OCI-LY1 (cell line): ENCODE measurements at regions not wholly inside any gene's neighbourhood (a gene's known extent, or its start where the extent isn't known, plus 50 kb on each side); places are given as distances from the start of the nearest gene placed in this dataset.

Experiments
- H2AFZ ChIP-seq: fragments of 200-600 bp; sonication (generic), shearing (Covaris generic); 2 replicates; pipeline ENCODE4 v1.6.0; 2014; ENCODE audit warnings: antibody characterized with exemption, mild to moderate bottlenecking, low read length
- H3F3A ChIP-seq: fragments of 200-600 bp; sonication (generic), shearing (Covaris generic); 2 replicates; pipeline ENCODE4 v1.6.0; 2014; ENCODE audit warnings: mild to moderate bottlenecking, antibody characterized with exemption, low read length, moderate library complexity; ENCODE audit not compliant: insufficient read depth
- H3K27ac ChIP-seq: fragments of 200-600 bp; sonication (generic); 2 replicates; pipeline ENCODE4 v1.5.1; 2014; ENCODE audit warnings: low read length, mixed run types, mild to moderate bottlenecking, low read depth; ENCODE audit not compliant: poor library complexity, severe bottlenecking
- H3K27me3 ChIP-seq: fragments of 200-600 bp; sonication (generic); 2 replicates; pipeline ENCODE4 v1.6.0; 2014; ENCODE audit warnings: antibody characterized with exemption, mild to moderate bottlenecking, low read length, moderate library complexity; ENCODE audit not compliant: insufficient read depth
- H3K36me3 ChIP-seq: fragments of 200-600 bp; sonication (generic); 2 replicates; pipeline ENCODE4 v1.6.1; 2014; ENCODE audit warnings: mild to moderate bottlenecking, antibody characterized with exemption, low read length, moderate library complexity, mixed read lengths; ENCODE audit not compliant: insufficient read depth
- H3K4me1 ChIP-seq: fragments of 200-600 bp; sonication (generic); 2 replicates; pipeline ENCODE4 v1.5.1; 2014; ENCODE audit warnings: mild to moderate bottlenecking, low read length, moderate library complexity; ENCODE audit not compliant: insufficient read depth, severe bottlenecking
- H3K4me2 ChIP-seq: fragments of 200-600 bp; sonication (generic), shearing (Covaris generic); 2 replicates; pipeline ENCODE4 v1.6.1; 2014; ENCODE audit warnings: low read length
- H3K4me3 ChIP-seq: fragments of 200-600 bp; sonication (generic); 2 replicates; pipeline ENCODE4 v1.5.1; 2014; ENCODE audit warnings: low read length, low read depth, mild to moderate bottlenecking, mixed read lengths; ENCODE audit not compliant: poor library complexity, severe bottlenecking
- H3K79me2 ChIP-seq: fragments of 200-600 bp; shearing (Covaris generic); 2 replicates; pipeline ENCODE4 v1.6.1; 2016; ENCODE audit warnings: mixed run types, low read length, mixed read lengths; ENCODE audit not compliant: insufficient read depth
- H3K9ac ChIP-seq: fragments of 200-600 bp; sonication (generic), shearing (Covaris generic); 2 replicates; pipeline ENCODE4 v1.6.1; 2014; ENCODE audit warnings: mild to moderate bottlenecking, low read length, mixed read lengths
- H3K9me2 ChIP-seq: fragments of 200-600 bp; sonication (generic), shearing (Covaris generic); 2 replicates; pipeline ENCODE4 v1.6.1; 2014; ENCODE audit warnings: low read depth, mild to moderate bottlenecking, low read length, mixed read lengths
- H3K9me3 ChIP-seq: fragments of 200-600 bp; shearing (Covaris generic); 2 replicates; pipeline ENCODE4 v1.6.1; 2014; ENCODE audit warnings: low read length, mixed read lengths
- H4K20me1 ChIP-seq: fragments of 200-600 bp; sonication (generic), shearing (Covaris generic); 2 replicates; pipeline ENCODE4 v1.6.0; 2016; ENCODE audit warnings: mild to moderate bottlenecking, low read length; ENCODE audit not compliant: insufficient read depth
- CTCF ChIP-seq: fragments of 200-600 bp; sonication (generic), shearing (Covaris generic); IDR thresholded peaks from 2 replicates; pipeline ENCODE4 v1.5.1; 2017; ENCODE audit warnings: mild to moderate bottlenecking, antibody characterized with exemption, low read length, moderate library complexity, mixed read lengths
- EZH2 ChIP-seq: fragments of 200-600 bp; sonication (generic), shearing (Covaris generic); IDR thresholded peaks from 2 replicates; pipeline ENCODE4 v1.8.0; 2017; ENCODE audit warnings: borderline replicate concordance, mixed run types, mild to moderate bottlenecking, antibody characterized with exemption, low read length, moderate library complexity, mixed read lengths

GRCh38 chr13:91278291-91278690 is 69.2 kb upstream of the MIR17HG start:
- H3K79me2 ChIP-seq, result no peaks in the 10 kb centered on the region
- H3K4me2 ChIP-seq, result no peak overlapping the region
- TF ChIP-seq EZH2, result no peak
- TF ChIP-seq CTCF, result no peak
- H3K9ac ChIP-seq, result no peak overlapping the region
- H3K9me3 ChIP-seq, result no peaks in the 10 kb centered on the region
- H4K20me1 ChIP-seq, result no peaks in the 10 kb centered on the region
- no peaks in the 10 kb centered on the region for H3K27me3 ChIP-seq
- no peaks in the 10 kb centered on the region for H3F3A ChIP-seq
- H3K4me3 ChIP-seq, result no peak overlapping the region
- no peak overlapping the region for H3K27ac ChIP-seq
- no peaks in the 10 kb centered on the region for H3K9me2 ChIP-seq
- no peak overlapping the region for H2AFZ ChIP-seq
- no peaks in the 10 kb centered on the region for H3K4me1 ChIP-seq
- H3K36me3 ChIP-seq, result no peaks in the 10 kb centered on the region

- Histone ChIP-seq H3K79me2 (no peaks in the 10 kb centered on the region), H3K9me2 (no peaks in the 10 kb centered on the region), H4K20me1 (no peaks in the 10 kb centered on the region), H3K27me3 (no peaks in the 10 kb centered on the region), H3K4me1 (no peaks in the 10 kb centered on the region), H3F3A (no peaks in the 10 kb centered on the region), H3K4me3 (no peak overlapping the region), H3K9ac (no peak overlapping the region), H3K27ac (no peak overlapping the region), H2AFZ (no peak overlapping the region), H3K4me2 (no peak overlapping the region), H3K36me3 (no peaks in the 10 kb centered on the region), H3K9me3 (no peaks in the 10 kb centered on the region)
- no peak for TF ChIP-seq EZH2
- no peak for TF ChIP-seq CTCF
Measured at GRCh38 chr13:91278888-91279287, 68.6 kb upstream of the MIR17HG start.

- Histone ChIP-seq H2AFZ (no peak overlapping the region), H3K4me2 (no peak overlapping the region), H3K27ac (no peak overlapping the region), H3K9me3 (no peaks in the 10 kb centered on the region), H3K9ac (no peak overlapping the region), H4K20me1 (no peaks in the 10 kb centered on the region), H3K79me2 (no peaks in the 10 kb centered on the region), H3K36me3 (no peaks in the 10 kb centered on the region), H3F3A (no peaks in the 10 kb centered on the region), H3K27me3 (no peaks in the 10 kb centered on the region), H3K4me3 (no peak overlapping the region), H3K4me1 (no peaks in the 10 kb centered on the region), H3K9me2 (no peaks in the 10 kb centered on the region)
- TF ChIP-seq EZH2 (no peak), CTCF (no peak)
Measured at GRCh38 chr13:91280801-91281200, 66.7 kb upstream of the MIR17HG start.
